ENCODE measurements at regions not wholly inside any gene's neighbourhood (a gene's known extent, or its start where the extent isn't known, plus 50 kb on each side); places are given as distances from the start of the nearest gene placed in this dataset.

- H3K4me1 ChIP-seq, result no peaks in the 10 kb centered on the region
- no peak for TF ChIP-seq POLR2A (IDR thresholded peaks at IDR 0.05)
- no peak for TF ChIP-seq CTCF (IDR thresholded peaks at IDR 0.05)
- 91 to 93% methylated on average over 5 of the region's 5 CpGs for WGBS, 2 donors
- intact Hi-C loops (cut with DNase I; ENCODE audit: low total_unique reads), result no loop called here
- no peak overlapping the region for H3K27ac ChIP-seq
- no peaks in the 10 kb centered on the region for H3K9me3 ChIP-seq
- H3K4me3 ChIP-seq, result no peak overlapping the region
- H3K36me3 ChIP-seq (ENCODE audit: low read depth, missing control alignments), result no peaks in the 10 kb centered on the region
- no peak for DNase-seq
- no peaks in the 10 kb centered on the region for H3K27me3 ChIP-seq
Observed at GRCh38 chr2:158011055-158011771, 90.5 kb upstream of the UPP2 start.

- 26 to 39% methylated on average over 4 of the region's 4 CpGs for WGBS, 2 donors
- no peaks in the 10 kb centered on the region for H3K36me3 ChIP-seq (ENCODE audit: low read depth, missing control alignments)
- DNase-seq, result no peak
- no peak overlapping the region for H3K4me3 ChIP-seq
- intact Hi-C loops (cut with DNase I; ENCODE audit: low total_unique reads), result loop anchor here (10.0 kb wide), 1 partner anchor 235 kb away; no protein-coding TSS in a partner anchor
- no peak overlapping the region for H3K27ac ChIP-seq
- H3K9me3 ChIP-seq, result no peaks in the 10 kb centered on the region
- no peak for TF ChIP-seq CTCF (IDR thresholded peaks at IDR 0.05)
- TF ChIP-seq POLR2A (IDR thresholded peaks at IDR 0.05), result no peak
- H3K4me1 ChIP-seq, result no peaks in the 10 kb centered on the region
- no peaks in the 10 kb centered on the region for H3K27me3 ChIP-seq
Observed at GRCh38 chr2:158009399-158009798, 92.3 kb upstream of the UPP2 start.

- intact Hi-C loops (cut with DNase I; ENCODE audit: low total_unique reads), result loop anchor here (10.0 kb wide), 1 partner anchor 232 kb away; no protein-coding TSS in a partner anchor
- WGBS, 2 donors, result 78 to 91% methylated on average over 9 of the region's 9 CpGs
- Histone ChIP-seq H3K4me3 (no peak overlapping the region), H3K27me3 (no peaks in the 10 kb centered on the region), H3K9me3 (no peaks in the 10 kb centered on the region), H3K27ac (no peak overlapping the region), H3K4me1 (no peaks in the 10 kb centered on the region), H3K36me3 (ENCODE audit: low read depth, missing control alignments) (no peaks in the 10 kb centered on the region)
- TF ChIP-seq POLR2A (IDR thresholded peaks at IDR 0.05) (no peak), CTCF (IDR thresholded peaks at IDR 0.05) (no peak)
- DNase-seq, result no peak
Observed at GRCh38 chr2:158006961-158007719, 94.5 kb upstream of the UPP2 start.

GRCh38 chr2:158004126-158004764 lies 97.4 kb upstream of the UPP2 start:
- 66 to 67% methylated on average over 8 of the region's 8 CpGs for WGBS, 2 donors

More at GRCh38 chr2:158004126-158004764, 97.4 kb upstream of the UPP2 start:
- Histone ChIP-seq H3K36me3 (ENCODE audit: low read depth, missing control alignments) (no peaks in the 10 kb centered on the region), H3K27me3 (no peaks in the 10 kb centered on the region), H3K9me3 (no peaks in the 10 kb centered on the region), H3K4me1 (no peaks in the 10 kb centered on the region), H3K4me3 (no peak overlapping the region), H3K27ac (no peak overlapping the region)
- no peak for DNase-seq
- TF ChIP-seq CTCF (IDR thresholded peaks at IDR 0.05) (no peak), POLR2A (IDR thresholded peaks at IDR 0.05) (no peak)
- intact Hi-C loops (cut with DNase I; ENCODE audit: low total_unique reads), result loop anchor here (10.0 kb wide), 1 partner anchor 229 kb away; no protein-coding TSS in a partner anchor
